ENCODE measurements at regions not wholly inside any gene's neighbourhood (a gene's known extent, or its start where the extent isn't known, plus 50 kb on each side); places are given as distances from the start of the nearest gene placed in this dataset.
"Not testable (repeated sequence)": the region's sequence is repeated elsewhere in the genome, so short reads cannot be mapped to it uniquely, and the experiment has no call there.

DNA sequence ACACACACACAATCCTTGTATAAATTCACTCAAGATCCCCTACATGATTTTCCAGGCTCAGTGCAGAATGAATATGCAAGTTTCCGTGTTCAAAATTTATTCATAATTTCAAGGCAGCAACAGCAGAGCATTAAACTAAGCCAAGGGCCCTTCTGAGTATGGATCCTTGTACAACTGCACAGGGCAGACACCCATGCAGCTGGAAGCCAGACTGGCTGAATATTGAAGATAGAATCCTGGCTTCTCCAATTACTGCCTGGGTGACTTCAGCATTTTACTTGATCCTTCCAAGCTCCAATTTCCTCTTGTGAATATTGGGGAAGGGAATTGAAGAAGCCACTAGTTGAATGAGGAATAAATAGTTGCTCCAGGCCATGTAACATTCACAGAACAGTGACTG is 267.9 kb upstream of the REG3G start:
- no peak overlapping the region for H3K56ac ChIP-seq (ENCODE audit: insufficient read length, low read depth, low read length)
- no peak overlapping the region for H3K9ac ChIP-seq (ENCODE audit: extremely low read depth, insufficient read length, low read length)
- H3K4ac ChIP-seq (ENCODE audit: low read depth, low read length), result no peak overlapping the region
- Mint-ChIP-seq H3K4me1 (peaks cover 21 to 23% of the 10 kb centered on the region in 2 experiments), H3K27me3 (ENCODE audit: low read depth) (peaks cover 19% of the 10 kb centered on the region), H3K9me3 (peaks cover 12 to 34% of the 10 kb centered on the region in 2 experiments), H3K36me3 (ENCODE audit: insufficient read depth in 1 of 3, low read depth in 3 of 3) (peaks cover 23 to 26% (median 24%) of the 10 kb centered on the region in 3 experiments), H3K4me3 (no peak overlapping the region), H3K27ac (no peak overlapping the region)
- no peaks in the 10 kb centered on the region for H3K27me3 ChIP-seq (ENCODE audit: insufficient read depth, low read length)
- H3K79me2 ChIP-seq (ENCODE audit: insufficient read depth, low read length), result no peaks in the 10 kb centered on the region
- H2BK15ac ChIP-seq (ENCODE audit: low read depth, low read length), result no peak overlapping the region
- H3K4me2 ChIP-seq (ENCODE audit: insufficient read depth, insufficient read length, low read length), result no peak overlapping the region
- no peaks in the 10 kb centered on the region for H4K20me1 ChIP-seq (ENCODE audit: control insufficient read depth, insufficient read depth, insufficient read length)
- no peak overlapping the region for H2BK20ac ChIP-seq (ENCODE audit: low read depth, low read length, poor library complexity, severe bottlenecking)
- WGBS (ENCODE audit: extremely low coverage, insufficient read length, low lambda C conversion rate), result no CpG with 5 or more reads among the region's 1 CpG
- no peak overlapping the region for H4K5ac ChIP-seq (ENCODE audit: insufficient read length, low read depth, low read length)
- H3K27ac ChIP-seq (ENCODE audit: insufficient read length, low read depth, low read length), result no peak overlapping the region
- no peaks in the 10 kb centered on the region for H3K9me3 ChIP-seq (ENCODE audit: control insufficient read depth, low read depth, low read length)
- no peak overlapping the region for H3T11ph ChIP-seq (ENCODE audit: low read length)
- H2AFZ ChIP-seq (ENCODE audit: low read length), result no peak overlapping the region
- H3K14ac ChIP-seq (ENCODE audit: insufficient read depth, low read length), result no peak overlapping the region
- TF ChIP-seq, protein P1, sequence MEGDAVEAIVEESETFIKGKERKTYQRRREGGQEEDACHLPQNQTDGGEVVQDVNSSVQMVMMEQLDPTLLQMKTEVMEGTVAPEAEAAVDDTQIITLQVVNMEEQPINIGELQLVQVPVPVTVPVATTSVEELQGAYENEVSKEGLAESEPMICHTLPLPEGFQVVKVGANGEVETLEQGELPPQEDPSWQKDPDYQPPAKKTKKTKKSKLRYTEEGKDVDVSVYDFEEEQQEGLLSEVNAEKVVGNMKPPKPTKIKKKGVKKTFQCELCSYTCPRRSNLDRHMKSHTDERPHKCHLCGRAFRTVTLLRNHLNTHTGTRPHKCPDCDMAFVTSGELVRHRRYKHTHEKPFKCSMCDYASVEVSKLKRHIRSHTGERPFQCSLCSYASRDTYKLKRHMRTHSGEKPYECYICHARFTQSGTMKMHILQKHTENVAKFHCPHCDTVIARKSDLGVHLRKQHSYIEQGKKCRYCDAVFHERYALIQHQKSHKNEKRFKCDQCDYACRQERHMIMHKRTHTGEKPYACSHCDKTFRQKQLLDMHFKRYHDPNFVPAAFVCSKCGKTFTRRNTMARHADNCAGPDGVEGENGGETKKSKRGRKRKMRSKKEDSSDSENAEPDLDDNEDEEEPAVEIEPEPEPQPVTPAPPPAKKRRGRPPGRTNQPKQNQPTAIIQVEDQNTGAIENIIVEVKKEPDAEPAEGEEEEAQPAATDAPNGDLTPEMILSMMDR (conservative IDR thresholded peaks at IDR 0.05), result no peak
- no peak overlapping the region for H2BK12ac ChIP-seq (ENCODE audit: insufficient read length, low read depth, low read length)
- H3K23ac ChIP-seq (ENCODE audit: insufficient read length, low read depth, low read length), result no peak overlapping the region
- no peak overlapping the region for H4K91ac ChIP-seq (ENCODE audit: insufficient read length, low read depth, low read length)
- H2AK5ac ChIP-seq (ENCODE audit: insufficient read length, low read length), result no peak overlapping the region
- no peaks in the 10 kb centered on the region; the same call in 1 of the 2 replicates for H3K4me1 ChIP-seq (ENCODE audit: insufficient read depth, low read length)
- H3K18ac ChIP-seq (ENCODE audit: insufficient read length, low read depth, low read length), result no peak overlapping the region
- H4K8ac ChIP-seq (replicated peaks; ENCODE audit: insufficient read length, low read depth, low read length), result no peak overlapping the region
- DNase-seq, result no peak
- H3K79me1 ChIP-seq (ENCODE audit: insufficient read depth, low read depth, low read length, poor library complexity, severe bottlenecking), result no peaks in the 10 kb centered on the region
- H3K23me2 ChIP-seq (ENCODE audit: insufficient read length, low read depth, low read length, poor library complexity, severe bottlenecking), result no peaks in the 10 kb centered on the region
- no peak overlapping the region for H2BK5ac ChIP-seq (ENCODE audit: insufficient read length, low read length)
- H2BK120ac ChIP-seq (ENCODE audit: low read depth, low read length, poor library complexity, severe bottlenecking), result no peak overlapping the region

DNA sequence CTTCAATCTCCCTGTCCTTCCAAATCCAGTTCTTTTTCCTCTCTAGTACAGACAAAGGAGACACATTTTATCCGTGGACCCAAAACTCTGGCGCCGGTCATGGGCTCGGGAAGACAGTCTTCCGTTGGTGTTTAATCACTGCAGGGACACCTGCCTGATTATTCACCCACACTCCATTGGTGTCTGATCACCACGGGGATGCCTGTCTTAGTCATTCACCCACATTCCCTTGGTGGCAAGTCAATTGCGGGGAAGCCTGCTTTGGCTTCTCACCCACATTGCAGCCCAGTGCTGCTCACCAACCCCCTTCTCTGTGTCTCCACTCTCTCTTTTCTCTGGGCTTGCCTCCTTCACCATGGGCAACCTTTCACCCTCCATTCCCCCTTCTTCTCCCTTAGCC is 266.7 kb upstream of the REG3G start:
- WGBS (ENCODE audit: extremely low coverage, insufficient read length, low lambda C conversion rate), result no CpG with 5 or more reads among the region's 7 CpGs
- not testable (repeated sequence) for H3K4me1 ChIP-seq (ENCODE audit: insufficient read depth, low read length); H3K18ac ChIP-seq (ENCODE audit: insufficient read length, low read depth, low read length); H3K27ac Mint-ChIP-seq; H4K5ac ChIP-seq (ENCODE audit: insufficient read length, low read depth, low read length); H3K14ac ChIP-seq (ENCODE audit: insufficient read depth, low read length); H3K4ac ChIP-seq (ENCODE audit: low read depth, low read length); H3K9ac ChIP-seq (ENCODE audit: extremely low read depth, insufficient read length, low read length); H2BK120ac ChIP-seq (ENCODE audit: low read depth, low read length, poor library complexity, severe bottlenecking); H3K79me2 ChIP-seq (ENCODE audit: insufficient read depth, low read length); H3K23me2 ChIP-seq (ENCODE audit: insufficient read length, low read depth, low read length, poor library complexity, severe bottlenecking); H3K56ac ChIP-seq (ENCODE audit: insufficient read length, low read depth, low read length); DNase-seq; H2BK15ac ChIP-seq (ENCODE audit: low read depth, low read length); H2BK20ac ChIP-seq (ENCODE audit: low read depth, low read length, poor library complexity, severe bottlenecking); H4K91ac ChIP-seq (ENCODE audit: insufficient read length, low read depth, low read length); H2AFZ ChIP-seq (ENCODE audit: low read length); H3K27me3 ChIP-seq (ENCODE audit: insufficient read depth, low read length); H3K79me1 ChIP-seq (ENCODE audit: insufficient read depth, low read depth, low read length, poor library complexity, severe bottlenecking); H2BK12ac ChIP-seq (ENCODE audit: insufficient read length, low read depth, low read length); H3K4me2 ChIP-seq (ENCODE audit: insufficient read depth, insufficient read length, low read length); H4K8ac ChIP-seq (replicated peaks; ENCODE audit: insufficient read length, low read depth, low read length); H2AK5ac ChIP-seq (ENCODE audit: insufficient read length, low read length); H3K23ac ChIP-seq (ENCODE audit: insufficient read length, low read depth, low read length); H2BK5ac ChIP-seq (ENCODE audit: insufficient read length, low read length); H4K20me1 ChIP-seq (ENCODE audit: control insufficient read depth, insufficient read depth, insufficient read length); H3K27ac ChIP-seq (ENCODE audit: insufficient read length, low read depth, low read length); H3K4me3 Mint-ChIP-seq; H3K9me3 ChIP-seq (ENCODE audit: control insufficient read depth, low read depth, low read length); H3T11ph ChIP-seq (ENCODE audit: low read length)
- peaks cover 21 to 23% of the 10 kb centered on the region in 2 experiments for H3K4me1 Mint-ChIP-seq
- H3K27me3 Mint-ChIP-seq (ENCODE audit: low read depth), result peaks cover 23% of the 10 kb centered on the region
- H3K36me3 Mint-ChIP-seq (ENCODE audit: insufficient read depth in 1 of 3, low read depth in 3 of 3), result peaks cover 24 to 31% (median 26%) of the 10 kb centered on the region in 3 experiments
- peaks cover 18 to 39% of the 10 kb centered on the region in 2 experiments for H3K9me3 Mint-ChIP-seq

All from H9 (cell line).